GM11168 (cell line): ENCODE measurements at regions not wholly inside any gene's neighbourhood (a gene's known extent, or its start where the extent isn't known, plus 50 kb on each side); places are given as distances from the start of the nearest gene placed in this dataset.

Experiments used
- in situ Hi-C: fragments of 300-500 bp; cut with MboI; formaldehyde crosslinking; loops from one replicate; pipeline ENCODE4 v1.12.0; 2022; ENCODE audit warnings: low sequenced_read_pairs; ENCODE audit not compliant: unreplicated experiment

- in situ Hi-C loops, result no loop called here
Observed at GRCh38 chr3:10583798-10584708, 78.7 kb upstream of the ATP2B2 start.

DNA sequence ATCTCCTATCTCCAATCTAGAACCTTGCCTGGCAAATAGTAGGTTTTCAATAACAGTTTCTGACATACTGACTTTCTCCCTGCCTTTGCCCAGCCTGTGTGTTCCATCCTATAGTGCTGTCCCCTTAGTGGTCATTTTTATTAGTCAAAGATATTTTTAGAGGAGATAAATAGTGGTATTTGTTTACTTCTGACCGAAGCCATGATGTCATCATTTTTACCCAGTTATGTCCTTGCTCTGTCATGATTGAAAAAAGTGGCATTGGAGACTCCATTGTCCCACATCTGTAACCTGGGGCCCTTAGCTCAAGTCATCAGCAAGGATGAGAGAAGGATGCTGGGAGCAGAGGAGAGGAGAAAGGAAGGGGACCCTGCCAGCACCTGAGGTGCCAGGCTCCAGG is 80.6 kb upstream of the ATP2B2 start:
- in situ Hi-C loops, result no loop called here

DNA sequence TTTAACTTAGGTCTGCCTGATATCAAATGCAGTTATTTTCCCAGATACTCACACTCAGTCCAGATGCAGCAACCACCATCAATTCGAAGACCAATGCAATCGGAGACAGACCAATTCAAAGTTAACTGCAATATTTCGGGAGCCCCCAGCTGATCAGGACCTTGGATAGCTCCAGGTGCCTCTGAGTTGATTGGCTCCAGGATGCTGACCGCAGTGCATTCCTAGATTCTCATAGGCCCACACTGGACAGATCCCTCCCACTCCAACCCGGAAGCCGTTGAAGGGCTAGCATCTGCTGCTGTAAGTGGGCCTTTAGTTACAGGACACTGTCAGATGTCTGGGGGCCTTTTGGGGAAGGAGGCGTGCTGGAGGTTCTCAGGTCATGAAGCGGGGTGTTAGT is 89.5 kb upstream of the ATP2B2 start:
- in situ Hi-C loops, result no loop called here

DNA sequence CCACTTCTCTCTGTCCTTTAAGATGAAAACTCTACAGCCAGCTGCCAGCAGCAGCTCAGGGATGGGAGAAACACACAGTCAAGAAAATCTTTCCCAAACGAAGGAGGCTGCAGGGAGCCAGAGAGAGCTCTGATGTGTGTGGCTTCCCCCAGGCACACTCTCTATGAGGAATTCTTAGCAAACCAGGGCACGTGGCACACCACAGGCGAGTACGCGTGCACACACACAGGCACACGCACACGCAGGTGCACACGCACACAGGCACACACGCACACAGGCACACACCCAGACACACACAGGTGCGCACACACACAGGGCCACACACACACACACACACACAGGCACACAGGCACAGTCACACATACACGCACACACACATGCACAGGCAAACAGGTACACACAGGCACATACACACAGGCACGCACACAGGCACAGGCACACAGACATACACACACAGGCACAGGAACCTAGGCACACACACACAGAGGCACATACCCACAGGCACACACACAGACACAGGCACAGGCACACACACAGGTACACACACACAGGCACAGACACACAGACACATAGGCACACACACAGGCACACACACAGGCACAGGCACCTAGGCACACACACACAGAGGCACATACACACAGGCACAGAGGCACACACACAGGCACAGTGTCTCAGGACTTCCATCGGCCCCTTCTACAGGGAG is 91.5 kb upstream of the ATP2B2 start:
- in situ Hi-C loops, result no loop called here

DNA sequence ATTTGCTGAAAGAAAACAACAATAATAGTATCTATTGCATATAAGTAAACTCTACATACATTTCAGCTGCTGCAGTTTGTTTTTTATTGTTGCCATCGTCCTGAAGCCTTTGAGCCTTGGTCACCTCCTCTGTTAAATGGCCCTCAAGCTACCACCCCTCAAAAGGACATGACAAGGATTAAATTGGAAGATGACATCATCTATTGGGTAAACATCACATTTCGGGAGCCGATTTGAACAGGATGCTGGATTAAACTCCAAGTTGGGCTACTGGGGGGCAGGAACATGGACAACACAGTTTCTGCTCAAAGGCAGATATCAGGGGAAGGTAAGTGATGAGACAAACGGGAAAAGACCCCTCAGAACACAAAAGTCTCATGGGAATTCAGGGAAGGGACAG is 92.3 kb upstream of the ATP2B2 start:
- in situ Hi-C loops, result no loop called here

- in situ Hi-C loops, result no loop called here
Observed at GRCh38 chr3:10599017-10599416, 93.6 kb upstream of the ATP2B2 start.

DNA sequence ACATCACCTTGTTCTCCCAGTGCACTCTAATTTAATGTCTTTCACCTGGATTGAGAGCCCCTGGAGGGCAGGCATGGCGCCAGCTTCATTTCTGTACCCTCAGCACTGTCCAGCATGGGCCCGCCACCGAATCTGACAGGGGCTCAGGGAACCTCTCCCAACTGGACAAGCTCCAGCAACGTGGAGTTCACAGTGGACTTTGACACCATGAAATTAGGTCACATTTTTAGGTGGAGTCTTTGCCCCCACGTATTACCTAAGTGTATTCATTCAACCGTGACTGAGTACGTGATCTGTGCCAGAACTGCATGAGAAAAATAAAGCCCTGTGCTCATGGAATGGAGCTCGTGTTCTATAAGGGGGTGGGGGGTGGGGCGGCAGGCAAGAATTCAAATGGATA is 94.1 kb upstream of the ATP2B2 start:
- in situ Hi-C loops, result no loop called here

GRCh38 chr3:10600296-10600714 is 94.9 kb upstream of the ATP2B2 start:
- in situ Hi-C loops, result no loop called here

- in situ Hi-C loops, result no loop called here
Observed at GRCh38 chr3:10600726-10601125, 95.3 kb upstream of the ATP2B2 start.

GRCh38 chr3:10601151-10601856 is 95.9 kb upstream of the ATP2B2 start:
- in situ Hi-C loops, result no loop called here

DNA sequence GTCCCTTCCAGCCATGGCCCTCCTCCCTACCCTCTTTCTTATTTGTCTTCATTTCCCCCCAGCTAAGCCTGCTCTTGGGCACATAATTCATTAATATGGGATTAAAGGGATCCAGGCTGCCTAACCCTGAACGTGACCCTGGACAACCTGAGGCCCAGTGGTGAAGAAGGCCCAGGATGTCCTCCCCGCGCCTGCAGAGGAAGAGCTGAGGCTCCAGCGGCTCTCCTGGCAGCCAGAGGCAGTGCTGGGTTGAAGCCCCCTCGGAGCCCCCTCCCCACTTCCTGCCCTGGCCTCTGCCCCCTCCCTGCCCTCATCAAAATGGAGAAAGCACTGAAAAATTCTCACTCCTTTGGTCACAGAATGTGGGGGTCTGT is 96.5 kb upstream of the ATP2B2 start:
- in situ Hi-C loops, result no loop called here

GRCh38 chr3:10602271-10602670 is 96.9 kb upstream of the ATP2B2 start:
- in situ Hi-C loops, result no loop called here

DNA sequence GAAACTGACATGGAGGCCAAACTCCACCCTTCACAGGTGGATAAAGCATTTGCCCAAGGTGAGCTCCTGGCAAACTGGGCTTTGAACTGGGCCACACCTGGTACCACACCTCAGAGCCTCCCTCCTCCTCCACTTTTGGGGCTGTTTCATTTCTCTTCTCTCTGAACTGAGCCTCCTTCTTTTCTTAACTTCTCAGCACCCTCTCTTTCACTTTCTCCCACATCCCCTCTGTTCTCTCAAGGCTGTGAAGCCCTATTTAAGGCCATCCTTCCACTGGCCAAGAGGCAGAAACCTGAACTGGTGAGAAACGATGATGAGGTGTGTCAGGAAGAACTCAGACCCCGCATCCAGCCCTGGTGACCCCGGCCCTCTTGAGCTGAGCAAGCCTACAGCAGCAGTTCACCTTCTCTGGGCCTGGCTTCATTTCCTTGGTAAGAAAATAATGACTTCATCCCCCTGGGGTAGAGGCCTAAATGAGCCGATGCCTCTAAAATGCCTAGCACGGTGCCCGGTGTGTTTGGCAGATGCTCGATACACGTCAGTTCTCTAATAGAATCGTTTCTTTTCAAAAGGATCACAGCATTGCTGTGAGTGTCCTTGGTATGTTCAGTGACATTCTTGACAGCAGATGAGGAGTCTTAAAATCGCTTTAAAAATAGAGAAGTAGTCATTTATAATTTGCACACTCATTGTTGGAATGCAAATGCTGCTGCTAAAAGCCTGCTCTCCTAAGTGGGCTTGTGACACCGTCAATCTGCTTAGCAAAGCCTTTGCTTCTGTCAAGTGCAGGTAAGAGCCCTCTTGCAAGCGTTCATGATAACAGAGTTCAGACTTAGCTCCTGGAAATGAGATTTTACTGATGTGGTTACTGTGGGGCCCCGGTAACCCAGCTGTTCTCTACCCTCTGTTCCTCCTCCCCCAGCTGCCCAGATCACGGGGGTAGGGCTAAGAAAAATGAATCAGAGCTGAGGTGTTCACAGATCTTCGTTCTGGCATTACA is 97.7 kb upstream of the ATP2B2 start:
- in situ Hi-C loops, result no loop called here

GRCh38 chr3:10609134-10609533 is 103.7 kb upstream of the ATP2B2 start:
- in situ Hi-C loops, result no loop called here

DNA sequence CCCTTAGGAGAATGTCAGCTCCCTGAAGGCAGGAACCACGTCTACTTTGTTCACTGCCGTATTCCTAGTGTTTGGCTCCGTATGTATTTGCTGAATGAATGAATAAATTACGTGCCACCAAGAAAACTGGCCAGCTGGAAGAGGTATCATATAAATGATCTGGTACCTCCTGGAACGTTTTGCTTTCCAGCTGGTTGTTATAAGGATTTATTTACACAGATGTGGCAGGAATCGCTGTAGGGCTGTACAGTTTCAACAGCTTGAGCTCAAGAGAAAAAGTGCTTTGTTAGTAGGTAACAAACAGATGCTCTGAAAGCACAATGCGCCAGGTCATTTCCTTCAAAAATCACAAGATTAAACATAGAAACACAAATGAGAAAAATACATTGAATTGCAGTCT is 108.8 kb upstream of the ATP2B2 start:
- in situ Hi-C loops, result no loop called here

- in situ Hi-C loops, result no loop called here
Observed at GRCh38 chr3:10615715-10616114, 110.3 kb upstream of the ATP2B2 start.

GRCh38 chr3:10616321-10616720 is 110.9 kb upstream of the ATP2B2 start:
- in situ Hi-C loops, result no loop called here

- in situ Hi-C loops, result loop anchor here (10.0 kb wide), 1 partner anchor 105 kb away; no protein-coding TSS in a partner anchor
Observed at GRCh38 chr3:10619989-10620832, 114.8 kb upstream of the ATP2B2 start.

DNA sequence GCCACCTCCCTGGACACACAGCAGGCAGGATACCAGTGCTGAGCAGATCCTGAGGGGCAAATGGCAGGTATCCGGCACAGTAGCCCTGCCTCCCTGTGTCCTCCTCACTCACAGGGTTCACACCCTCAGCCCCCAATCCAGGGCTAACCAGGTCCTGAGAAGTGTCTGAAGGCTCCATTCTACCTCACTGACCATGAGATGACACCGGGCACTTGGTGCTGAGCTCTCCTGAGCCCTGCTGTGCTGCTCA is 115.4 kb upstream of the ATP2B2 start:
- in situ Hi-C loops, result loop anchor here (10.0 kb wide), 1 partner anchor 106 kb away; no protein-coding TSS in a partner anchor
